H54 (cell line): ENCODE measurements at regions not wholly inside any gene's neighbourhood (a gene's known extent, or its start where the extent isn't known, plus 50 kb on each side); places are given as distances from the start of the nearest gene placed in this dataset.
A peak's percentile ranks its signal among the peaks of the same experiment; 100 is the strongest.

Experiments
- DNase-seq: peaks from one replicate; pipeline ENCODE4 v3.0.0; 2011; ENCODE audit warnings: low spot score, mixed read lengths; ENCODE audit not compliant: insufficient read length
- FAIRE-seq: peaks from 3 replicates; lab custom pipeline; 2011; peaks lifted over from hg19 to GRCh38; lab: Jason Lieb, UNC
- POLR2A ChIP-seq: IDR thresholded peaks from 2 replicates; pipeline ENCODE4 v1.6.1; 2011; ENCODE audit warnings: low read depth, mild to moderate bottlenecking, low read length

GRCh38 chr3:177284383-177284881 is 87.2 kb upstream of the TBL1XR1 start:
- FAIRE-seq (no peak), DNase-seq (peak; percentile 20)
- TF ChIP-seq POLR2A: no peak

- DNase-seq: peak; percentile 19
- no peak for TF ChIP-seq POLR2A
- no peak for FAIRE-seq
Observed at GRCh38 chr3:177286034-177286433, 88.8 kb upstream of the TBL1XR1 start.

- no peak for TF ChIP-seq POLR2A
- FAIRE-seq (no peak), DNase-seq (no peak)
Observed at GRCh38 chr3:177287231-177287630, 89.9 kb upstream of the TBL1XR1 start.

GRCh38 chr3:177290633-177291032 is 93.4 kb upstream of the TBL1XR1 start:
- DNase-seq: no peak
- no peak for FAIRE-seq
- TF ChIP-seq POLR2A: no peak

GRCh38 chr3:177294221-177294620 is 96.9 kb upstream of the TBL1XR1 start:
- DNase-seq: no peak
- no peak for TF ChIP-seq POLR2A
- no peak for FAIRE-seq

- no peak for TF ChIP-seq POLR2A
- no peak for FAIRE-seq
- DNase-seq: no peak
Observed at GRCh38 chr3:177295116-177295515, 97.8 kb upstream of the TBL1XR1 start.

GRCh38 chr3:177299250-177299649 is 102.0 kb upstream of the TBL1XR1 start:
- DNase-seq: no peak
- no peak for FAIRE-seq

GRCh38 chr3:177300039-177300833 is 103.0 kb upstream of the TBL1XR1 start:
- no peak for TF ChIP-seq POLR2A
- DNase-seq: no peak

More at GRCh38 chr3:177299250-177299649, 102.0 kb upstream of the TBL1XR1 start:
- TF ChIP-seq POLR2A: no peak

GRCh38 chr3:177300842-177301241 is 103.6 kb upstream of the TBL1XR1 start:
- DNase-seq: no peak

More at GRCh38 chr3:177300039-177300833, 103.0 kb upstream of the TBL1XR1 start:
- no peak for FAIRE-seq

GRCh38 chr3:177306252-177306651 is 109.0 kb upstream of the TBL1XR1 start:
- no peak for FAIRE-seq
- DNase-seq: no peak
- TF ChIP-seq POLR2A: no peak

More at GRCh38 chr3:177300842-177301241, 103.6 kb upstream of the TBL1XR1 start:
- no peak for TF ChIP-seq POLR2A
- FAIRE-seq: no peak

GRCh38 chr3:177307391-177307790 is 110.1 kb upstream of the TBL1XR1 start:
- FAIRE-seq: no peak
- DNase-seq: no peak
- TF ChIP-seq POLR2A: no peak

GRCh38 chr3:177307826-177308225 is 110.5 kb upstream of the TBL1XR1 start:
- no peak for DNase-seq
- no peak for TF ChIP-seq POLR2A
- no peak for FAIRE-seq

- TF ChIP-seq POLR2A: no peak
- FAIRE-seq: no peak
- DNase-seq: no peak
Observed at GRCh38 chr3:177308286-177308685, 111.0 kb upstream of the TBL1XR1 start.

- DNase-seq: no peak
- FAIRE-seq: no peak
- no peak for TF ChIP-seq POLR2A
Observed at GRCh38 chr3:177308911-177309310, 111.6 kb upstream of the TBL1XR1 start.

GRCh38 chr3:177312491-177312890 is 115.2 kb upstream of the TBL1XR1 start:
- DNase-seq (no peak), FAIRE-seq (no peak)
- TF ChIP-seq POLR2A: no peak
